ENCODE measurements at regions not wholly inside any gene's neighbourhood (a gene's known extent, or its start where the extent isn't known, plus 50 kb on each side); places are given as distances from the start of the nearest gene placed in this dataset.

DNA sequence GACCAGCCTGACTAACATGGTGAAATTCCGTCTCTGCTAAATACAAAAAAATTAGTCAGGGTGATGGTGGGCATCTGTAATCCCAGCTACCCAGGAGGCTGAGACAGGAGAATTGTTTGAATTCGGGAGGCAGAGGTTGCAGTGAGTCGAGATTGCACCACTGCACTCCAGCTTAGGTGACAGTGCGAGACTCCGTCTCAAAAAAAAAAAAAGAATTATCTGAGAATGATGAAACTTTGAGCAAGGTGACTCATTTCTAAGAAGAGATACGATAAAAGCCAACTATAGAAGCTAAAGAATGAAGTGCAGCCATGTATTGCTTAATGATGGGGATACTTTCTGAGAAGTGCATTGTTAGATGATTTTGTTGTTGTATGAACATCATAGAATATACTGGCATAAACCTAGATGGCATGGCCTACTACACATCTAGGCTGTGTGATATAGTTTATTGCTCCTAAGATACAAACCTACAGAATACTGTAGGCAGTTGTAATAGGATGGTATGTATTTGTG is 64.7 kb downstream of the SNRPE start:
- TF ChIP-seq, protein P1, sequence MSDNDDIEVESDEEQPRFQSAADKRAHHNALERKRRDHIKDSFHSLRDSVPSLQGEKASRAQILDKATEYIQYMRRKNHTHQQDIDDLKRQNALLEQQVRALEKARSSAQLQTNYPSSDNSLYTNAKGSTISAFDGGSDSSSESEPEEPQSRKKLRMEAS (IDR thresholded peaks at IDR 0.05; ENCODE audit: low read depth, low read length): no peak
- TF ChIP-seq POLR2A (IDR thresholded peaks at IDR 0.05; ENCODE audit: extremely low read depth, insufficient read length) (no peak), MYC (IDR thresholded peaks at IDR 0.05; ENCODE audit: low read depth, low read length) (no peak)
- TF ChIP-seq, protein P2, sequence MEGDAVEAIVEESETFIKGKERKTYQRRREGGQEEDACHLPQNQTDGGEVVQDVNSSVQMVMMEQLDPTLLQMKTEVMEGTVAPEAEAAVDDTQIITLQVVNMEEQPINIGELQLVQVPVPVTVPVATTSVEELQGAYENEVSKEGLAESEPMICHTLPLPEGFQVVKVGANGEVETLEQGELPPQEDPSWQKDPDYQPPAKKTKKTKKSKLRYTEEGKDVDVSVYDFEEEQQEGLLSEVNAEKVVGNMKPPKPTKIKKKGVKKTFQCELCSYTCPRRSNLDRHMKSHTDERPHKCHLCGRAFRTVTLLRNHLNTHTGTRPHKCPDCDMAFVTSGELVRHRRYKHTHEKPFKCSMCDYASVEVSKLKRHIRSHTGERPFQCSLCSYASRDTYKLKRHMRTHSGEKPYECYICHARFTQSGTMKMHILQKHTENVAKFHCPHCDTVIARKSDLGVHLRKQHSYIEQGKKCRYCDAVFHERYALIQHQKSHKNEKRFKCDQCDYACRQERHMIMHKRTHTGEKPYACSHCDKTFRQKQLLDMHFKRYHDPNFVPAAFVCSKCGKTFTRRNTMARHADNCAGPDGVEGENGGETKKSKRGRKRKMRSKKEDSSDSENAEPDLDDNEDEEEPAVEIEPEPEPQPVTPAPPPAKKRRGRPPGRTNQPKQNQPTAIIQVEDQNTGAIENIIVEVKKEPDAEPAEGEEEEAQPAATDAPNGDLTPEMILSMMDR (IDR thresholded peaks at IDR 0.05; ENCODE audit: low read depth, low read length): no peak
- DNase-seq (ENCODE audit: low read depth): peak; percentile 2

DNA sequence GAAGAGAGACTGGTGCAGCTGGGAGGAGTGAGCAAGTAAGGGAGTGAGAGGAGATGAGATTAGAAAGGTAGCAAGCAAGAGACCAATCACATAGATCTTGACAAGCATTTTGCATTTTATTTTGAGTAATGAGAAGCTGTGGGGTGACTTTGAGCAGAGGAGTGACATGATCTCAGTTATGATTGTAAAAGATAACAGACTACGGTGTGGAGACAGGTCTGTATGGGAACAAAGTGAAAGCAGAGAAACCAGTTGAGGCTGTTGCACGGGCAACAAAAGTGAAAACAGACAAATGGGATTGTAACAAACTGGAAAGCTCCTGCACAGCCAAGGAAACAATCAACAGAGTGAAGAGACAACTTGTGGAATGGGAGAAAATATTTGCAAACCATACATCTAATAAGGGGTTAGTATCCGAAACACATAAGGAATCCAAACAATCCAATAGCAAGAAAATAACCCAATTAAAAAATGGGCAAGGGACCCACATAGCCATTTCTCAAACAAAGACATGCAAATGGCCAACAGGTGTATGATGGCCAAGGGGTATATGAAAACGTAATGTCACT is 68.4 kb downstream of the SNRPE start:
- no peak overlapping the region for H3K4me3 ChIP-seq (ENCODE audit: low read depth, low read length)
- TF ChIP-seq POLR2A (IDR thresholded peaks at IDR 0.05; ENCODE audit: extremely low read depth, insufficient read length): no peak
- TF ChIP-seq, protein P2 (IDR thresholded peaks at IDR 0.05; ENCODE audit: low read depth, low read length): no peak
- TF ChIP-seq, protein P1 (IDR thresholded peaks at IDR 0.05; ENCODE audit: low read depth, low read length): no peak
- TF ChIP-seq MYC (IDR thresholded peaks at IDR 0.05; ENCODE audit: low read depth, low read length): no peak
- DNase-seq (ENCODE audit: low read depth): no peak

More for the DNA sequence above, 64.7 kb downstream of the SNRPE start:
- no peak overlapping the region for H3K4me3 ChIP-seq (ENCODE audit: low read depth, low read length)

DNA sequence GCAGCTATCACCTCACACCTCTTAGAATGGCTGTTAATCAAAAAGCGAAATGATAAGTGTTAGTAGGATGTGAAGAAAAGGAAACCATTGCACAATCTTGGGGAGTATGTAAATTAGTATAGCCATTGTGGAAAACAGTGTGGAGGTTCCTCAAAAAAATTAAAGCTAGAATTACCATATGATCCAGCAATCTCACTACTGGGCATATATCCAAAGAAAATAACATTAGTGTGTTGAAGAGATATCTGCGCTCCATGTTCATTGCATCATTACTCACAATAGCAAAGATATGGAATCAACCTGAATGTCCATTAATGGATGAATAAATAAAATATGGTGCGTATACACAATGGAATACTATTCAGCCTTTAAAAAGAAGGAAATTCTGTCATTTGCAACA is 68.9 kb downstream of the SNRPE start:
- no peak overlapping the region for H3K4me3 ChIP-seq (ENCODE audit: low read depth, low read length)
- DNase-seq (ENCODE audit: low read depth): peak; percentile 48
- TF ChIP-seq POLR2A (IDR thresholded peaks at IDR 0.05; ENCODE audit: extremely low read depth, insufficient read length) (no peak), MYC (IDR thresholded peaks at IDR 0.05; ENCODE audit: low read depth, low read length) (no peak)
- TF ChIP-seq, protein P1 (IDR thresholded peaks at IDR 0.05; ENCODE audit: low read depth, low read length): no peak
- TF ChIP-seq, protein P2 (IDR thresholded peaks at IDR 0.05; ENCODE audit: low read depth, low read length): no peak

DNA sequence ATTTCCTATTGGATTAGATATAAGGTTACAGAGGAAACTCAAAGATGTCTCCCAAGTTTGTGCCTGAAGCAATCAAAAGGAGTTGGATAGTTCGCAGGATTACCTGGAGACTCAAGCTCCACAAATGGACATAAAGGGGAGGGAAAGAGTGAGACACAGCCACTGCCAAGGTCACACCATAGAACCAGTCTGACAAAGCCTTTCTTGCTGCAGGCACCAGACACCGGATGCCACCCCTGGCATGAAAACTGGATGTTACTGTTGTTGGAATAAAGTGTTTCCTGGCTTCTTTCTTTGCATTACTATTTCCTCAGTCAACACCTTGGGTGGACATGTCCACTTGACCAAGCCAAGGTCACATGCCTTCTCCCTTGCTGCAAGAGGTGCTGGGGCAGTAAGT is 70.6 kb downstream of the SNRPE start:
- DNase-seq (ENCODE audit: low read depth): no peak
- TF ChIP-seq, protein P1 (IDR thresholded peaks at IDR 0.05; ENCODE audit: low read depth, low read length): no peak
- TF ChIP-seq, protein P2 (IDR thresholded peaks at IDR 0.05; ENCODE audit: low read depth, low read length): no peak
- TF ChIP-seq POLR2A (IDR thresholded peaks at IDR 0.05; ENCODE audit: extremely low read depth, insufficient read length) (no peak), MYC (IDR thresholded peaks at IDR 0.05; ENCODE audit: low read depth, low read length) (no peak)
- H3K4me3 ChIP-seq (ENCODE audit: low read depth, low read length): no peak overlapping the region

DNA sequence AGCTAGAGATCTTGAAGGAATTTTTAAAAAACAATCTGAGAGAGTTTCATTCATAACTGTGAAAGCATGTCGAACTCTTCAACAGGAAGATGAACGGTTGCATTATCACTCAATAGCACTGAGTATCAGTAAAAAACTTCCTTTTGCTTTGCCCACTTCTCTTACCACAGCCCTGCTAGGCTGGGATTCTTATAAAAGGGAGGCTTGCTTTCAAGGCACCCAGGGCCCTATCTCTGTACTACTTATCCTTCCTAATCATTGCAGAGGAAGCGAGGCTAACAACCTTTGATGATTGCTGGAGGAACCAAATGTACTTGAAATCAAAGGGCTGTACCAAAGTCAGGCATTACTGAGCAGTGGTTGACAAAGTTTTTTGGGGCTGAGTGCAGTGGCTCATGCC is 71.2 kb downstream of the SNRPE start:
- H3K4me3 ChIP-seq (ENCODE audit: low read depth, low read length): no peak overlapping the region
- DNase-seq (ENCODE audit: low read depth): no peak
- TF ChIP-seq MYC (IDR thresholded peaks at IDR 0.05; ENCODE audit: low read depth, low read length) (no peak), POLR2A (IDR thresholded peaks at IDR 0.05; ENCODE audit: extremely low read depth, insufficient read length) (no peak)
- TF ChIP-seq, protein P2 (IDR thresholded peaks at IDR 0.05; ENCODE audit: low read depth, low read length): no peak
- TF ChIP-seq, protein P1 (IDR thresholded peaks at IDR 0.05; ENCODE audit: low read depth, low read length): no peak
